HG03175 (cell line): ENCODE measurements at regions not wholly inside any gene's neighbourhood (a gene's known extent, or its start where the extent isn't known, plus 50 kb on each side); places are given as distances from the start of the nearest gene placed in this dataset.
"Not testable (repeated sequence)": the region's sequence is repeated elsewhere in the genome, so short reads cannot be mapped to it uniquely, and the experiment has no call there.

Experiments
- ATAC-seq: cut with Tn5 transposase; IDR thresholded peaks from one replicate; pipeline ENCODE4 v1.9.1; 2021; ENCODE audit warnings: mild to moderate bottlenecking, moderate library complexity; ENCODE audit not compliant: unreplicated experiment

DNA sequence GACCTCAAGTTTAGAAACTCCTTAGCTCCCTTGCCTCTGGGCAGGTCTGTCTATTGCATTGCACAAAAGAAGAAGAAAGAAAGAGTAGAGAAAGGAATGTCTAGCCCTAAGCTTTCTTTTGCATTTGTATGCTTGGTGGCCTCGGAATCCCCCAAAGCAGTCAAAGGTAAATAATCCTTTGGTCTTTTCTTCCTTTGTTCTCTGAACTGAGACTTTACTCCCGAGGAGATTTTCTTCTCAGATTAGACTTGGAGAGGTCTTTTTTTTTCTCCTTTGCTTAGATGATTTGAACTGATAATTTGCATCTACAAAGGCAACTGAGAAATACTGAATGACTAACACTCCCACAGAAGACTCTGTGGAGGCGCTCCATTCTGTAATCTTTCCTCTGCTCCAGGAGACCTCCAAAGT is 93.2 kb downstream of the AKR1D1 start:
- no peak for ATAC-seq

GRCh38 chr7:138170298-138170697 is 94.0 kb downstream of the AKR1D1 start:
- ATAC-seq: no peak

DNA sequence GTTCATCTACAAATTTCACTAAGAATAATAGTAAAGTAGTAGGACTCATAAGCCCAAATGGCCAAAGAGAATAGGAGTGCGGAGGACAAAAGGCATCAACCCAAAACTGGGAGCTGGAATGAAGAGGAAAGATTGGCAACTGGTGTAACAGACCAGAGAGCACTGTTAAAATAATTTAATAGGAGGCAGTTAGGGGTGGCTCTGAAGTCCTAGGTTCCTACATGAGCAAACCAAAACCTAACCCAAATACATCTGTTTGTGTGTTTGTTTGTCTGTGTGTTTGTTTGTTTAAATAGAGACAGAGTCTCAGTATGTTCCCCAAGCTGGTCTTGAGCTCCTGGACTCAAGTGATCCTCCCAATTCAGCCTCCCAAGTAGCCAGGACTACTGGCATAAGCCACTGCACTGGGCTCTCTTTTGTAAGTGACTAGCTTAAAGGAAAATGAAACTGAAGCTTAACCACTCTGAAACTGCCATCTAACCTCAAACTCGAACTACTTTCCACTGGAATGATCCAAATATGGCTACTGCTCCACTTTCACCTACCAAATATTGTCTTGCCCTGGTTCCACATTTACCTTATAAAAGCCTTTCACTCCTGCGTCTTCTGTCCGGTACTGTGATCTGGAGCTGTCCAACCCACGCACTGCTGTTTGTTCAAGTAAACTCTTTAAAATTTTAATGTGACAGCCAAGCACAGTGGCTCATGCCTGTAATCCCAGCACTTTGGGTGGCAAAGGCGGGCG is 94.9 kb downstream of the AKR1D1 start:
- ATAC-seq: peak; percentile 96

DNA sequence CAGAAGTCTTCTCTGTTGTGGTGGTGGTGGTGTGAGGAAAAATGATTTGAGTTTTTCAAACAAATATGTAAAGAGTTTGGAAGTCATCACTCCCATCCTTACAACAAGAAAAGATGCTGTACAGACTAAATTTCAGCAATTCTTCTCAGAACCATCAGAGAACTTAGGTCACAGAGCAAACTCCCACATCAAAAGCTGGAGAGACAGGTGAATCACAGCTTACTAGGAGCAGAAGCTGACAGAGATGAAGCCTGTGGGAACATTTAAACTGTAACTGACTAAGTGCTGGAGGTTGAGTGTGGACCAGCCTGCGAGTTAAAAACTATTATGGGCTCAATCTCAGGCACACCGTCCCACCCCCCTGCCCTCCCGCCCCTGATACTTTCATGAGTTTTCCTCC is 97.3 kb downstream of the AKR1D1 start:
- no peak for ATAC-seq

- ATAC-seq: no peak
These were observed 99.8 kb downstream of the AKR1D1 start for GRCh38 chr7:138176060-138176459.

- no peak for ATAC-seq
These were observed 107.9 kb downstream of the AKR1D1 start for GRCh38 chr7:138184191-138184590.

GRCh38 chr7:138185132-138185908 is 109.1 kb downstream of the AKR1D1 start:
- ATAC-seq: no peak

DNA sequence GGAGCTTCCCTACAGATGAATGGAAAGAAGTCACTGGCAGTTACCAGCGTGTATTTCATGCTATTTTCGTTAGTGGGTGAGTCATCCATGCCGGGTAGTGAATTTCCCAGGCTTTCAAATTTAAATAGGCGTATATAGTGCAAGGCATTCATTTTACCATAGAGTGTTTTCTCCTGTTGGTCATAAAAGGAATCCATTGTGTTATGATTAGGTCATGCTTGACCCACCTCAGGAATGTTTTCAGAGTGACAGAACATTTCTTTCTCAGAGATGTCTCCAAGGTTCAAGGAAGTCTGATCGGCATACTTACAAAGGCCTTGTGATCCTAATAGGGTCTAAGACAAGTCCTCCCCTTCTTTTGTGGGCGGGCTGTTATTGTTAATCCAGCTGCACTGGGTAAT is 110.7 kb downstream of the AKR1D1 start:
- ATAC-seq: no peak

DNA sequence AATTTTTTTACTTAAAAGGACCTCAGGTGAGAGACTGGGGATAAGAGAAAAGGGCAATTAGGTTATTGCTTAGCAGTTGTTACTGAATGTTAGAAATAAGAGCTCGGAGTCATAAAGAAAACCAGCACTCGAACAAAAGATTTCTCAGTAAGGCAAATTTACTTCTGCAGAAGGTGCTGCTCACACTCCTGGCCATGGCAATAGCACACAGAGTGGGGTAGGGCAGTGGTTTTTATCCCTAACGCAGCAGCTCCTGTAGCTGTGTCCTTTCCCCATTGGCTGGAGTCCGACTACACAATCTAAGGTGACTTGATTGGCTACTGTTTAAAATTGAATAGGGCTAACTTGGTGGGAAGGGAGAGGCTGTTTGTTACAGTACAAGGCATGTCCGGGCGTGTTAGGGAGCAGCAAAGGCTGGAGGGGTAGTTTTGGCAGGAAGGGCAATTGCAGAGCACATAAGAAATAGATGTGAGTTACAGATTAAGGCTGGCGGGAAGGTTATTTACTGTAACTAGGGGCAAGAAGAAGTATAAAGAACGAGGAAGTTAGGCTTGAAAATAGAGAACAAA is 112.1 kb downstream of the AKR1D1 start:
- ATAC-seq: no peak

DNA sequence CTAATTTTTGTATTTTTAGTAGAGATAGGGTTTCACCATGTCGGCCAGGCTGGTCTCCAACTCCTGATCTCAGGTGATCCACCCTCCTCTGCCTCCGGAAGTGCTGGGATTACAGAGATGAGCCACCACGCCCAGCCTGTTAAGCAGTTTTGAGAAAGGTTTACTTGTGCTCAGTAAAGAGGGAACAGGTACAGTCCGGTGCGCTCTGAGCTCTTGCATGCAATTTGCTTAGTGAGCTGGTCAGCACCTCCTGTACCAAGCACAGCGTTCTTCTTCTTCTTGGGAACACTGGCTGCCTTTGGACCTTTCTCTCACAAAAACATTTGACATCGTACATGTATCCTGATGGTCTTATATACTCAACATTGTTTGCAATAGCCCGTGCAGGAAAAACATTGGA is 118.3 kb downstream of the AKR1D1 start:
- no peak for ATAC-seq

DNA sequence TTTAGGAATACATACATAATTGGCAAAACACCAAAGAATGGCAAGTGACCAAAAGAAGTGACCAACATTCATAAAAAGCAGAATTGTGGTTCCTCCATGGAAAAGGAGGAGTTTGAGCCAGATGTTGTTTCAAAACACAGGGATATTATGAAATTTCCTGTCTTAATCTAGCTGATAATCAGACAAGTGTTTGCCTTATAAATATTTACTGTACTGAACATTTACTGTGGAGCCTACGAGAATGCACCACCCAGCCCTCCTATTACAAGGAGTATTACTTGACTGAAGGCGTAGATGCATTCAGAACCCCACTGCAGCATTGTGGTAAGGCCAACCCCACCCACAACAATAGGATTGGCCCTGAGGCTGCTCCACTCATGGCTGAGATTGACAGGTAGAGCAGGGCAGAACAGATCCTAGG is 118.9 kb downstream of the AKR1D1 start:
- no peak for ATAC-seq

DNA sequence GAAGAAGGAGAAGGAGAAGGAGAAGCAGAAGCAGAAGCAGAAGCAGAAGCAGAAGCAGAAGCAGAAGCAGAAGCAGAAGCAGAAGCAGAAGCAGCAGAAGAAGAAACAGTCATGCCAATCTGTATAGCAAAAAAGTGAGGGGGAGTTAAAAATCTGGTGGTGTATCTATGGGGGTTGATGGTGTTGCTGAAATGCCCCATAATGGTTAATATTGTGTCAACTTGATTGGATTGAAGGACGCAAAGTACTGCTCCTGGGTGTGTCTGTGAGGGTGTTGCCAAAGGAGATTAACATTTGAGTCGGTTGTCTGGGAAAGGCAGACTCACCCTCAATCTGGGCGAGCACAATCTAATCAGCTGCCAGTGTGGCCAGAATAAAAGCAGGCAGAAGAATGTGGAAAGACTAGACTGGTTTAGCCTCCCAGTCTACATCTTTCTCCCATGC is 120.3 kb downstream of the AKR1D1 start:
- not testable (repeated sequence) for ATAC-seq

- no peak for ATAC-seq
These were observed 121.0 kb downstream of the AKR1D1 start for GRCh38 chr7:138196971-138197896.

- ATAC-seq: no peak
These were observed 128.2 kb downstream of the AKR1D1 start for GRCh38 chr7:138204285-138204981.

GRCh38 chr7:138204982-138205298 is 128.7 kb downstream of the AKR1D1 start:
- no peak for ATAC-seq

DNA sequence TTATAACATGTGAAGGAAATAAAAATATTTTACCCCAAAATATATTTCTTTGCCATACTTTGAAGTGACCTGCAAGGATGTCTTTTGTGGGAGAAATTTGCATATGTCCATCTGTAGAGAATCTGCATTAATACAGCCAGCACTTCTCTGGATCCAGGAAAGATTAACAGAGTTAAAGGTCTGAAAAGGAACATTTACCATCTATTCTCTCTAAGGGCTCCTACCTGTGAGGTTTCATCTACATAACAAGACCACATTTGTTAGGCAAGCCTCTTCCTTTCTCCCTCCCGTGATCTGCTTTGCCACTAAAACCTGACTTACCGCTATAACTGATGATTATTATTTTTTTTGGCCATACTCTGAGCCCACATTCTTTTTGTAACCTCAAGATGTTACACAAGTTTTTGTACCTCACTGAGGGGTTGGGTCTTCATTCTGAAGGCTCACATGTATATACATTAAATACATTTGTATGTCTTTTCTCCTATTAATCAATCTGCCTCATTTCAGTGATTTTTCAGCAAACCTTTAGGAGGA is 129.4 kb downstream of the AKR1D1 start:
- ATAC-seq: no peak

DNA sequence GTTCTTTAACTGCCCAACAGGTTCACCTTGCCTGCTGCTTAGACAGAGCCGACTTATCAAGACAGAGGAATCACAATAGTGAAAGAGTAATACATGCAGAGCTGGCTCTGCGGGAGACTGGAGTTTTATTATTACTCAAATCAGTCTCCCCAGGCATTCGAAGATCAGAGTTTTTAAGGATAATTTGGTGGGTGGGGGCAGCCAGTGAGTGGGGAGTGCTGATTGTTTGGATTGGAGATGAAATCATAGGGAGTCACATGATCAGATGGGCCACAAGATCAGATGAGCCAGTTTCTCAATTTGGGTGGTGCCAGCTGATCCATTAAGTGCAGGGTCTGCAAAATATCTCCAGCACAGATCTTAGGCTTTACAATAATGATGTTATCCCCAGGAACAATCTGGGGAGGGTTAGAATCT is 131.3 kb downstream of the AKR1D1 start:
- no peak for ATAC-seq

DNA sequence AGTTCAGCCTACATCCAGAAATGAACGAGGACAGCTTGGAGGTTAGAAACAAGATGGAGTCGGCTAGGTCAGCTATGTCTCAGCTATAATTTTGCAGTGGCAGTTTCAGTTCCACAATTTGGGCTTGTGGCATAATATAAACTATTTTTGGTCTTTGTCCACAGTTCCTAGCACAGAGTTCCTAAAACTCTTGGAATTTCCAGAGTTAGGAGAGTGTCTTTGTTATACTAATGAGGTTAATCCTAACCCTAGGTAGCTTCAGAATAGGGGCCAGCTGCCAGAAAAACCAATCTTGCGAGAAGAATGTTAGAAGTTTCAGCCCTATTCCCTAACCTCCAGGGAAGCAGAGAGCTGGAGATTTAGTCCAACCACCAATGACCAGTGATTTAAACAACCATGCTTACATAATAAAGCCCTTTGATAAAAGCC is 131.9 kb downstream of the AKR1D1 start:
- ATAC-seq: no peak

- no peak for ATAC-seq
These were observed 132.6 kb downstream of the AKR1D1 start for GRCh38 chr7:138208864-138209263.

GRCh38 chr7:138212314-138212713 is 136.1 kb downstream of the AKR1D1 start:
- ATAC-seq: no peak
